ENCODE measurements at regions not wholly inside any gene's neighbourhood (a gene's known extent, or its start where the extent isn't known, plus 50 kb on each side); places are given as distances from the start of the nearest gene placed in this dataset.

DNA sequence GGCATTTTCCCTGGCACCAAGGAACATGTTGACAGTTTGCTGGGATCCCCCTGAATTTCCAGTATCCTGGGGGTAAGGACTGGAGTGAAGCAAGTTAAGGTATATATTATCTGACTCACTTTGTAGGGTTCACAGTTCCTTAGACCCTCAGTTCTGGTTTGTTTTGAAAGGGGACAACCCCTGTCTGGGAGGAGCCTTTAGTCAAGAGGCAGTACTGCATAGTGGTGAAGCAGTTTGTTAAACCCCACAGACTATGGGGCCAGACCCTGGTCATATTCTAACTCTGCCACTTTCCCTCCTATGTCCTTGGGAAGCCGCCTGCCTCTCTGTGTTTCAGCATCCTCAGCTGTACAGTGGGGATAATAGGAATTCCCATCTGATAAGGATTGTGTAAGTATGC is 145.5 kb upstream of the ZFHX3 start:
- Histone ChIP-seq H3K36me3 (no peaks in the 10 kb centered on the region), H3K9me3 (no peaks in the 10 kb centered on the region), H3K4me3 (no peak overlapping the region), H3K27ac (replicated peaks in 1 of 4) (no peak overlapping the region), H3K4me1 (no peaks in the 10 kb centered on the region), H3K27me3 (peaks cover 0 to 6% (median 0%) of the 10 kb centered on the region in 4 donors)
- no peak for TF ChIP-seq POLR2A (IDR thresholded peaks at IDR 0.05; ENCODE audit: low read depth)
- TF ChIP-seq POLR2AphosphoS5 (IDR thresholded peaks at IDR 0.05) = no peak
- TF ChIP-seq, protein P1, sequence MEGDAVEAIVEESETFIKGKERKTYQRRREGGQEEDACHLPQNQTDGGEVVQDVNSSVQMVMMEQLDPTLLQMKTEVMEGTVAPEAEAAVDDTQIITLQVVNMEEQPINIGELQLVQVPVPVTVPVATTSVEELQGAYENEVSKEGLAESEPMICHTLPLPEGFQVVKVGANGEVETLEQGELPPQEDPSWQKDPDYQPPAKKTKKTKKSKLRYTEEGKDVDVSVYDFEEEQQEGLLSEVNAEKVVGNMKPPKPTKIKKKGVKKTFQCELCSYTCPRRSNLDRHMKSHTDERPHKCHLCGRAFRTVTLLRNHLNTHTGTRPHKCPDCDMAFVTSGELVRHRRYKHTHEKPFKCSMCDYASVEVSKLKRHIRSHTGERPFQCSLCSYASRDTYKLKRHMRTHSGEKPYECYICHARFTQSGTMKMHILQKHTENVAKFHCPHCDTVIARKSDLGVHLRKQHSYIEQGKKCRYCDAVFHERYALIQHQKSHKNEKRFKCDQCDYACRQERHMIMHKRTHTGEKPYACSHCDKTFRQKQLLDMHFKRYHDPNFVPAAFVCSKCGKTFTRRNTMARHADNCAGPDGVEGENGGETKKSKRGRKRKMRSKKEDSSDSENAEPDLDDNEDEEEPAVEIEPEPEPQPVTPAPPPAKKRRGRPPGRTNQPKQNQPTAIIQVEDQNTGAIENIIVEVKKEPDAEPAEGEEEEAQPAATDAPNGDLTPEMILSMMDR (IDR thresholded peaks at IDR 0.05) = no peak
- TF ChIP-seq EP300 (IDR thresholded peaks at IDR 0.05) = no peak
- WGBS = 100% methylated on average over 1 of the region's 1 CpG
- DNase-seq (ENCODE audit: extremely low spot score) = no peak
- intact Hi-C loops (cut with DNase I) = no loop called here

DNA sequence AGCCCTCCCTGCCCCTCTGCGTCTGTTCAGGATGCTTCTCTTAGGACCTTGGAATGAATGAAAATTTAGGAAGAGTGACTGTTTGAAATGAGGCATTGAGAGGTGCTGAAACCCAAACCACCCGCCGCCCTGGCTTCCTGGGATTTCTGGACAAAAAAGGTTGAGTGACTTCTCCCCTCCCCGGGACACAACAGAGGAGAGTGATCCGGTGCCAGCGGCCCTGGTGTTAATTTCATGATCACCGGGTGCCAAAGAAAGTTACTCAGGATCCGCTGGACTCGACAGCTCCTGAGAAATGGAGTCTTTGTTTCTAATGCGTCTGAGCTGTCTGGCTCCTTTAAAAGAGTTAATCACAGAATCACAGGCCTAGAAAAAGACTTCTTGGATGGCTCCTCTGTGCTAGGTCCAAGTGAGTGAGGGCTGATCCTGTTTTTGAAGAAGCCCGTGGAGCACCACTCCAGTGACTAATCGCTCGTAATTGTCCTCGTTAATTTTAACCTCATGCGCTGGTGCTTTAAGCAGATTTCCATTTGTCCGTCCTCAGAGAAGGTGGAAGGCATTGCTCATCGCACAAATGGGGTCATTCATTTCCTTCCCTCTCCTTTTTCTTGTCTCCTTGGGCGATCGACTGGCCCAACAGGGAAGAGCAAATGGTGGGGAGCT is 144.4 kb upstream of the ZFHX3 start:
- Histone ChIP-seq H3K27ac (replicated peaks in 1 of 4) (no peak overlapping the region), H3K9me3 (no peaks in the 10 kb centered on the region), H3K4me3 (no peak overlapping the region), H3K27me3 (peaks cover 0 to 6% (median 0%) of the 10 kb centered on the region in 4 donors), H3K4me1 (no peaks in the 10 kb centered on the region), H3K36me3 (no peaks in the 10 kb centered on the region)
- no peak for DNase-seq (ENCODE audit: extremely low spot score)
- TF ChIP-seq POLR2A (IDR thresholded peaks at IDR 0.05; ENCODE audit: low read depth) = no peak
- TF ChIP-seq, protein P1 (IDR thresholded peaks at IDR 0.05) = no peak
- TF ChIP-seq POLR2AphosphoS5 (IDR thresholded peaks at IDR 0.05) = no peak
- no peak for TF ChIP-seq EP300 (IDR thresholded peaks at IDR 0.05)
- 78% methylated on average over 19 of the region's 19 CpGs for WGBS
- intact Hi-C loops (cut with DNase I) = no loop called here

DNA sequence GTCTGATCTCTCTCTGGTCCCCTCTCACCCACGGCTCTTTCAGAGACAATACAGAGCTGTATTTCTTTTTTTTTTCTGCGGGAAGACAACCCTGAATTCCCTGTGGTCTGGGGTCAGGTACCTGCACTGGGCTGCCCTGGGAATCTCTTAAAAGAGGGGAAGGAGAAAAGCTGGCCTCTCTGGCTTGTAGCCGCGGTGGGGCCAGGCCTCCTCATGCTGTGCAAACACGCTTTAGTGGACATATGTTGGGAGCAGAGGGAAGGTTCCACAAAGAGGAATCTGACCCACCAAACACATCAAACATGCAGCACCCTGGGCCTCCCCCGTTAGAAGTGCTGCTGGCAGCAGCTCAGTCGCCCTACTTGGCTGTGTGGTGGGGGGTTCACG is 143.7 kb upstream of the ZFHX3 start:
- intact Hi-C loops (cut with DNase I) = no loop called here
- WGBS = 92% methylated on average over 8 of the region's 8 CpGs
- no peaks in the 10 kb centered on the region for H3K9me3 ChIP-seq
- DNase-seq (ENCODE audit: extremely low spot score) = no peak
- peaks cover 0 to 6% (median 0%) of the 10 kb centered on the region in 4 donors for H3K27me3 ChIP-seq
- no peaks in the 10 kb centered on the region for H3K36me3 ChIP-seq
- no peak overlapping the region for H3K4me3 ChIP-seq
- no peaks in the 10 kb centered on the region for H3K4me1 ChIP-seq
- TF ChIP-seq POLR2AphosphoS5 (IDR thresholded peaks at IDR 0.05) (no peak), EP300 (IDR thresholded peaks at IDR 0.05) (no peak), POLR2A (IDR thresholded peaks at IDR 0.05; ENCODE audit: low read depth) (no peak)
- TF ChIP-seq, protein P1 (IDR thresholded peaks at IDR 0.05) = no peak
- no peak overlapping the region for H3K27ac ChIP-seq (replicated peaks in 1 of 4)

DNA sequence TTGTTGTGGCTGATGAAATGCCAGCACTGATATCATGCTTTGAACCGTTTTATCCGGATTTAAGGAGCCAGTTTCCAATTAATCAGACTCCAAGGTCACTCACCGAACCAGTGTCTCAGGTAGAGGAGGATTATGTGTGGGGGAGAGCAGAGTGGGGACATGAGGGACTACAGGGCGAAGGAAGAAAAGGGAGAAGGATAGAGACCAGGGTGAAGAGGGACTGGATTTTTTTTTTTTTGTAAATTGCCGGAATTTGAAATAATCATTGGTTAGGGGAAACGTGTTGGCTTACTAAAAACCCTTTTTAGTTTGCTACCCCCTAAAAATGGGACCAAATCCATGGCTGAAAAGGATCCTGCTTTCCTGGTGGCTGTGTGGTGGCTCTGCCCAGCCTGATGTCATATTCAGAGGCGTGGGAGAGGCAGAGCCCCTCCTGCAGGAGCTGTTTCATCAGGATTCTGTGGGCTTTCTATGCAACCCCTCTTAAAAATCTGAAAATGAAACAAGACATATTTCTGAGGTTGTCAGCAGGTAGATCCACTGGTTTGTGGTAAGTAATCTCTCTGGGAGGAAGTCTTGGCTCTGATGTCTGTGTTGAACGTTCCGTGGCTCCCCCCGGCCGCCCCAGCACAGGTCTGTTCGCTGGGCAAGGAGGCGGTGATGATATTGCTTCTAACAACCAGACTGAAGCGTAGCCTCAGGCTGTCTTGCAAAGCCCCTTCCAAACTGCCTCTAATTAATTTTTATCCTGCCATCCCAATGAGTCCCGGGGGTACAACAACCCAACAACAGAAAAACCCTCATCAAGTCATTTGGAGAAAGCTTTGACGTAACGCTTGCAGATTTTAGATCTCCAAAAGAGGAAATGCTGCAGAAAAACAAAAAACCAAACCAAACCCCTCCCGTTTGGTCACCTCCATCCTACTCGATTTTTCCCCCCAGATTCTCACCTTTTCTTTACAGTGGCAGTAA is 143.0 kb upstream of the ZFHX3 start:
- Histone ChIP-seq H3K4me1 (no peaks in the 10 kb centered on the region), H3K36me3 (no peaks in the 10 kb centered on the region), H3K4me3 (no peak overlapping the region), H3K9me3 (no peaks in the 10 kb centered on the region), H3K27ac (replicated peaks in 1 of 4) (no peak overlapping the region), H3K27me3 (peaks cover 0 to 8% (median 0%) of the 10 kb centered on the region in 4 donors)
- DNase-seq (ENCODE audit: extremely low spot score) = no peak
- no peak for TF ChIP-seq EP300 (IDR thresholded peaks at IDR 0.05)
- TF ChIP-seq POLR2AphosphoS5 (IDR thresholded peaks at IDR 0.05) = no peak
- TF ChIP-seq, protein P1 (IDR thresholded peaks at IDR 0.05) = no peak
- no peak for TF ChIP-seq POLR2A (IDR thresholded peaks at IDR 0.05; ENCODE audit: low read depth)
- intact Hi-C loops (cut with DNase I) = no loop called here
- WGBS = 82% methylated on average over 19 of the region's 19 CpGs
